ENCODE measurements at regions not wholly inside any gene's neighbourhood (a gene's known extent, or its start where the extent isn't known, plus 50 kb on each side); places are given as distances from the start of the nearest gene placed in this dataset.

DNA sequence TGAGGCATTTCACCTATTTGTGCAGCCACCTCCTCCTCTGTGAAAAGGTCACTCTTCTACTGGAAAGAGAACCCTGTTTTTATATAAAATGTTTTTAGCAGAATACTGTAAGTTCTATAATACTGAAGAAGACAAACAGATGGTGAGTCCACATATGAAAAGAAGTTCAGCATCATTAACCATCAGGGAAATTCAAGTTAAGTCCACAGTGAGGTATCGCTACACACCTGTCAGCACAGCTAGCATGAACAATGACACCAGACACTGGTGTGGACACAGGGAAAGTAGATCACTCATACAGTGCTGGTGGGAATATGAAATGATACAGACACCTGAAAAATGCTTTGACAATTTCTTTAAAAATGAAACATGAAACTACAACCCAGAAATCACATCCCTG is 133.0 kb downstream of the MAD2L1 start:
- DNase-seq (ENCODE audit: low spot score) (no peak), ATAC-seq (no peak)

GRCh38 chr4:119932277-119932676 is 134.4 kb downstream of the MAD2L1 start:
- no peak for DNase-seq (ENCODE audit: low spot score)
- no peak for ATAC-seq

DNA sequence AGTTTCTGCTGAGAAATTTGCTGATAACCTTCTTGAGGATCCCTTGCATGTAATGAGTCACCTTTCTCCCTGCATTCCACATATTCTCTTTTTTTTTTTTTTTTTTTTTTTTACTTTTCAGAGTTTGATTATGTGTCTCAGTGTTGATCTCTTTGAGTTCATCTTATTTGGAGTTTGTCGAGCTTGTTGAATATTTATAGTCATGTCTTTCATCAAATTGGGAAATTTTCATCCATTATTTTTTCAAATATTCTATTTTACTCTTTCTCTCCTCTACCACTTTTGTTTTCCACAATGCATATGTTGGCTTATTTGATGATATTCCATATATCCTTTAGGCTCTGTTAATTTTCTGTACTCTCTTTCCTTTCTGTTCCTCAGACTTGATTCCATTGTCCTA is 136.1 kb downstream of the MAD2L1 start:
- DNase-seq (ENCODE audit: low spot score) (no peak), ATAC-seq (no peak)

- ATAC-seq = no peak
- DNase-seq (ENCODE audit: low spot score) = no peak
Observed at GRCh38 chr4:119921830-119922229, 144.8 kb downstream of the MAD2L1 start.

GRCh38 chr4:119906277-119906676 is 160.4 kb downstream of the MAD2L1 start:
- ATAC-seq (no peak), DNase-seq (ENCODE audit: low spot score) (no peak)

DNA sequence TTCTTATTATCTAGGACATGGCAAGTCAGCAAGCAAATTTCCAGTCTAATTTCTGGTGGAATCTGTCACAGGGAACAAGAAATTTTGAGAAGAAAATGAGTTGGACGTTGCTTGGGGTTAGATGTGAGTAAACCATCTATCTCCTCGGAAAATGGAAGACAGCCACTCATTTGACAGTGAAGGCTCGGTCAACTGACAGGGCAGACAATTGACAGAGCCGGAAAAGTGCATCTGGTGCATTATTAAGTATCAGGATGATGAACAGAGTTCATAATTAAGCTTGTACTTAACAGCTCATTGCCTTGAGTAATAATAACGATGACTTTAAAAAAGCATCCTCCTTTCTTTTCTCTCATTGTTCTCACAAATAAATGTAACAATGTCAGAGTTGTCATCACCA is 168.4 kb downstream of the MAD2L1 start:
- DNase-seq (ENCODE audit: low spot score) (no peak), ATAC-seq (no peak)

DNA sequence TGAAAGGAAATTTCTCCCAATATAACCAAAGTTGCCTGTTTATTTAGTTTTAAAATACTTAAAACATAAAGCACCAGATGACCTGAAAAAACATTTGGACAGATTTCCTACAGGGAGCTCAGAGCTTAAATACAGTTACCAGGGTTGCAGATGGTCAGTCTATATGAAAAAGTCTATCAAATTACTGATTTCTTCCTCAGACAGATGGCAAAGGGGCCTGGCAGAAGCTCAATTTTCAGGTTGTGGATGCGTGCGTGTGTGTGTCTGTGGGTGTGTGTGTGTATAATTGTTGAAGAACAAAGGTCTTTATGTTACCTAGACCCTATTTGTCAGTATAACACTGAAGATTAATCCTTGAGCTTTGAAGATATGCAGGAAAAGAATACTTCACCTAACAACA is 169.4 kb downstream of the MAD2L1 start:
- DNase-seq (ENCODE audit: low spot score) (no peak), ATAC-seq (no peak)

DNA sequence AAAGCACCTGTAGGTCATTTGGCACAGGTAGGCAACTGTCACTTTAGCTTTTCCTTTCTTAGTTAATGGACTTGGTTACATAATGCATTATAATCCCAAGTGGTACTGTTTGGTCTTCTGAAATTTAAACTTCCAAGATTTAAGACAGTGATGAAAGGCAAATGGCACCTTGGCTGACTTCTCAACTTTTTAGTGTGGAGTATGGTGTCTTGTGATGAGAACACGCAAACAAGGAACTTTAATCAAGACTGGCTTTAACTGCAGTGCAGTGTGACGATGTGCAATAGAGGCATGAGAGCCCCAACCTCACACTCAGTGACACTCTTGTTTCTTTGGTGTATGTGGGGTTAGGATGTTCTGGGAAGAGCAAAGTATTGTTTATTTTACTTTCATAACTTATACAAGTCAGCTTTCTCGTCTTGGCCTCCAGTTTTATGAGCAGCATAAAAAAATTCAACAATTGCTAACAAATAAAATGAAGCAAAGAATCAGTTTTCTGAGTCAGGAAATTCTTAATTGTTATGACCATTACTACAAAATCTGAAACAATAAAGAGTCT is 171.9 kb downstream of the MAD2L1 start:
- ATAC-seq (no peak), DNase-seq (ENCODE audit: low spot score) (no peak)

DNA sequence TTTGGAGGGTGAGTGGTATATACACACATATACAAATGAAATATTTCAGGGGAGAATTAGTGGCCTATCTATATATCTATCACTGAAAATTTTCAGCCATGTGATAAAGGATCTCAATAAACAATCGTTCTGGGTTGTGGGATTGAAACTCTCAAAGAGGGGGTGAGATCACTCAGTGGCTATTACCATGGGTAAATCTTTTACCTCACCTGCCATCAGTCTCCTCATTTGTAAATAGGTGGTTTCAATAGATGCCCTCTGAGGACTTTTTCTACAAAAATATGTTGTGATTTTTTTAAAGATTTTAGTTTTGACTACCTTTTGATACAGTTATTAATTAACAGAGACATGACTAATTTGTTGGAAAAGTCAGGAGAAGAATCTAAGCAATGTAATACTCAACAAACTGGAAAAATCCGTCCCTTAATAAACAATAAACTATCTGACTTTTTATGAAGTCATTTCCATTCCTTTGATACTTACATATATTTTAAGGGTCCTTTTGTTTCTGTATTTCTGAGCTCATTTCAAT is 192.8 kb downstream of the MAD2L1 start:
- DNase-seq (ENCODE audit: low spot score) = no peak
- ATAC-seq = no peak

- DNase-seq (ENCODE audit: low spot score) = no peak
- no peak for ATAC-seq
Observed at GRCh38 chr4:119873132-119873531, 193.5 kb downstream of the MAD2L1 start.

- DNase-seq (ENCODE audit: low spot score) (no peak), ATAC-seq (no peak)
Observed at GRCh38 chr4:119872371-119873016, 194.2 kb downstream of the MAD2L1 start.

DNA sequence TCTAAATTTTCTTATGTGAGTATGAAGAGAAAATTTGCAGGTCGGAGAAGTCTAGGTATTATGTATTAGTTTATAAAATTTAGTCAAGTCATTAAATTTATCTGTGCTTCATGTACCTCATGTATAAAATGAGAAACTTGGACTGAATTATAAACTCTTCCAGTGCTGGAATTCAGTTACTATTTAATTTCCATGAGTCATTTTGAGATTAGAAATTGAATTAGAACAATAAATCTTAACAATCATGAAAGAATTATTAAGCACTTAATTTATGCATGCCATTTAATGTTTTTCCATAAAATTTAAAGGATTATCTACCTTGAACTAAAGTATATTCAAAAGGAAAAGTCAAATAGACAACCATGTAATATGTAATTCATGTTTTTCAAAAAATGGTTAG is 195.8 kb downstream of the MAD2L1 start:
- DNase-seq (ENCODE audit: low spot score) (no peak), ATAC-seq (no peak)

DNA sequence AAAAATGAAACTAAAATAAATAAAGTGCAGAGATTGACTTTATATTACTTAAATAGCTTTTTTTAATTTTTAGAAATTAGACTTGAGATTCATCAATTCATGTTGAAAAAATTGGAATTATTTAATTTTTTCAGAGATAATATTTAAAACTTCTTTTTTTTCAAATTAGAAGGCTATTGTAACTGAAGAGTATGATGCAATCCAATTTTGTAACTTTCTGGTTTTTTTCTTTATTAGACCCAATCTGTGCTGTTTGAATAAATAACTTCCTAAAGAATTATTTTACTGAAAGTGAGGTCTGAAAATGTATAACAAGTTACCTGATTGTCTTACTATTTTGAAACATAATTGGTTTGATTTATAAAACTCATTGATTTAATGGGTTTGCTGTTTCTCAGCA is 200.9 kb downstream of the MAD2L1 start:
- DNase-seq (ENCODE audit: low spot score) = no peak
- ATAC-seq = no peak

DNA sequence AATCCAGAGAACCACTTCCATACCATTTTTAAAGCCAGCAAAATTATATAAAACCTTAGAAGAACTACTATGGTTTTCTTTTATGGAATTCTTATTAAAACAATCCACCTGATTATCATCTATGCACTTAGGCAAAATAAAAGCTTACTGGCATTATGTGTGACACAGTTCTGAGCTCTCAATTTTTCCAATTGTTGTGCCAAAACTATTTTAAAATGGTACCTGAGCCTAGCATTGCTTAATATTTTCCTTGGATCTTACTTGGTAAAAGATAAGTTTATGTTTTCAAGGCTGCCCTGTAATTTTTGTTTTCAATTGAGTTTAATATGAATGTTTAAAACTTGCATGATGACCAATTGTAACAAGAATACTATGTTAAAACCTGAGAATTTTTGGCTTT is 201.3 kb downstream of the MAD2L1 start:
- DNase-seq (ENCODE audit: low spot score) (no peak), ATAC-seq (no peak)

GRCh38 chr4:119861731-119862130 is 204.9 kb downstream of the MAD2L1 start:
- DNase-seq (ENCODE audit: low spot score) = no peak

GRCh38 chr4:119858176-119858575 is 208.5 kb downstream of the MAD2L1 start:
- DNase-seq (ENCODE audit: low spot score) (no peak), ATAC-seq (no peak)

More at GRCh38 chr4:119861731-119862130, 204.9 kb downstream of the MAD2L1 start:
- no peak for ATAC-seq

GRCh38 chr4:119854364-119854763 is 212.3 kb downstream of the MAD2L1 start:
- DNase-seq (ENCODE audit: low spot score) (no peak), ATAC-seq (no peak)

- ATAC-seq (no peak), DNase-seq (ENCODE audit: low spot score) (no peak)
Observed at GRCh38 chr4:119851649-119852048, 215.0 kb downstream of the MAD2L1 start.

- no peak for DNase-seq (ENCODE audit: low spot score)
- no peak for ATAC-seq
Observed at GRCh38 chr4:119841361-119841760, 212.8 kb upstream of the PDE5A start.

GRCh38 chr4:119835613-119835910 is 207.0 kb upstream of the PDE5A start:
- no peak for DNase-seq (ENCODE audit: low spot score)
- no peak for ATAC-seq

DNA sequence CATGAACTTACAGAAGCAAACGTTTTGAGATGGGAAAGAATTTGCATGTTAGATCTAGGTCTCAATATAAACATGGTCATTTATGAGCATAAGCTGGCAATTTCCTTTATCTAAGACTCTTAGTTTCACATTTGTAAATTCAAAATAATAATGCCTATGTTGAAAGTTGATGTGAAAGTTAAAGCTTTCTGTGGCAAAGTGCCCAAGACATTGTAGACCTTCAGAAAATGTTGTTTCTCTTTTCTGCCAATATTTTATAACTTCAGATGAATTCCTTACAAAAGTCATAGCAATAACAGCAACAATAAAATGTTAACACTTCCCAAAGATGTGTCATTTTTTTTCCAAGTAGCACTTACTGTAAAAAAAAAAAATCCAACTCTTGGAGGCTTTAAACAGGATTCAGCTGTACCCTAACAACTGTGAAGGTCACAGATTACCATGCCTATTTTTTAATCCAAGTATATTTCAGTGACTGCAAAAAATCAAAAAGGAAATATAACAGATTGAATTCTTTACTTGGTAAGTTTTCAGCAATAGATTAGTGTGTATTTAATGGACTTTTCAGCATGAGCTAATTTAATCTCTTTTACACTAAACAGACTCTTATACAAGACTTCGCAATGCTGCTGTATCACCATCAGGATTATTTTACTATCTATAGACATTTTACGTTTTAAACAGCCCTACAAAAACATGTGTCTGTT is 206.5 kb upstream of the PDE5A start:
- ATAC-seq (no peak), DNase-seq (ENCODE audit: low spot score) (no peak)

DNA sequence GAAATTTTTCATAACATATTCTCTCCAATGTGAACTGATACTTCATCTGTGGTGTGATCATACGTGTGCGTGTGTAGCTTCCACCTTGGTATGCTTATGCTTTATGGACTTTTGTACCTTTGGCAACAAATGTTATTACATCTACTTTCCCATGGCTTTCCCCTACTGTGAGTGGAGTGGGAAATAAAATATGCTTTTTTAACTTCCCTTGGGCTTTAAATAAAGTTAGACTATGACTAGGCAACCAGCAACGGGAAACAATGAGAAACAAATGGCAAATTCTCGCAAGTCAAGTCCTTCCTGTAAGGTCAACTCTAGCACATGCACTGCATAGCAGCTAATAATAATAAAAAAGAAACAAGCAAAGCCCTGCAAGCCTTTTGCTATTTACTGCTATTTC is 205.0 kb upstream of the PDE5A start:
- DNase-seq (ENCODE audit: low spot score) (no peak), ATAC-seq (no peak)

DNA sequence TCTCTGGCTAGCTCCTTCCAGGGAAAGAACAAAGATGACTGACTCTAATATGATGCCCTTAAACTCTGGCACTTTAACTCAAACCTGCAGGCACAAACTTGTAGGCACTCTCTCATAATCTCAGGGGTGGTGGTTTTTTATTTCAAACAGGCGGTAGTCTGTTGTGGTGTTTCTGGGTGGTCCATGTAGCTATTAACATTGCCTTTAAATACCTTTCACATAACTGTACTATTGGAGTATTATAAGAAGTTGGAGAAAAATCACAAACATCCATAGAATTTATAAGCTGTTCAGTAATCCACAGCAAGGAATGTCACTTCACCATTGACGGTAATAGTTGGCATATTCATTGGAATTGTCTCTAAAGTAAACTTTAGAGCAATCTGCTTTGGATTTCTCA is 204.2 kb upstream of the PDE5A start:
- no peak for DNase-seq (ENCODE audit: low spot score)
- no peak for ATAC-seq
